Psoas muscle (tissue), 7 donors: ENCODE measurements at regions not wholly inside any gene's neighbourhood (a gene's known extent, or its start where the extent isn't known, plus 50 kb on each side); places are given as distances from the start of the nearest gene placed in this dataset.

Source experiments
- ATAC-seq, 4 donors: fragments of 200-7000 bp; cut with Tn5 transposase; one replicate each; pipeline ENCODE4 v1.9.1; 2020; ENCODE audit warnings: moderate library complexity in 3 of 4, mild to moderate bottlenecking in 2 of 4
- DNase-seq, 2 donors: peaks; one replicate each; pipeline ENCODE4 v3.0.0-alpha.2; 2020
- H3K27ac ChIP-seq: fragments of 200-600 bp; one replicate; pipeline ENCODE4 v1.8.0; 2022
- H3K27me3 ChIP-seq, 3 donors: fragments of 200-600 bp in 1 of 3; one replicate each; pipeline versions ENCODE4 v1.6.1 to v1.8.0; 2013 to 2022; ENCODE audit warnings: low read length in 2 of 3, mild to moderate bottlenecking in 2 of 3, moderate library complexity in 1 of 3; ENCODE audit not compliant: insufficient read depth in 3 of 3
- H3K36me3 ChIP-seq, 2 donors: fragments of 200-600 bp in 1 of 2; one replicate each; pipeline versions ENCODE4 v1.6.1 to v1.8.0; 2013 to 2022; ENCODE audit warnings: low read depth in 1 of 2, mild to moderate bottlenecking in 1 of 2, moderate library complexity in 1 of 2; ENCODE audit not compliant: insufficient read depth in 1 of 2
- H3K4me1 ChIP-seq: fragments of 200-600 bp; one replicate; pipeline ENCODE4 v1.8.0; 2022
- H3K4me3 ChIP-seq: fragments of 200-600 bp; one replicate; pipeline ENCODE4 v1.8.0; 2022; ENCODE audit warnings: mild to moderate bottlenecking
- H3K9me3 ChIP-seq: fragments of 200-600 bp; one replicate; pipeline ENCODE4 v1.8.0; 2022
- CTCF ChIP-seq: fragments of 200-600 bp; IDR thresholded peaks from one replicate; pipeline ENCODE4 v1.8.0; 2022; ENCODE audit warnings: antibody characterized with exemption
- WGBS, 3 donors: extraction: QIAGEN DNeasy Blood & Tissue Kit; methylation state at CpG; one replicate each; pipeline versions ENCODE4 v1.1.6 to v1.1.7; 2013; 5-methylcytosine and 5-hydroxymethylcytosine counted together
- intact Hi-C, 2 donors: fragments of 100-400 bp; cut with DNase I; formaldehyde crosslinking; loops; one replicate each; pipeline versions ENCODE4 v1.11.0 to v1.14.2; 2022
- donor health status: healthy with polysubstance abuse.
- donor health status: DM: no; HTN: no; CAD: no; lungs with moderate emphysema.
- donor health status: Bipolar disorder and iron deficiency.
- donor health status: healthy.
- donor health status: DM: yes; HTN: yes; CAD: no.
- donor health status: DM: no; HTN: no; CAD: no.
- donor health status: DM: yes; HTN: yes; CAD: no.

GRCh38 chr2:6159606-6160005, 467.4 kb downstream of the SOX11 start:
- no peak for DNase-seq
- H3K4me3 ChIP-seq = no peak overlapping the region
- no peaks in the 10 kb centered on the region for H3K27me3 ChIP-seq
- ATAC-seq = no peak
- no peaks in the 10 kb centered on the region for H3K4me1 ChIP-seq
- no peaks in the 10 kb centered on the region for H3K36me3 ChIP-seq
- no peak for TF ChIP-seq CTCF
- no peaks in the 10 kb centered on the region for H3K9me3 ChIP-seq
- intact Hi-C loops = no loop called here
- H3K27ac ChIP-seq = no peak overlapping the region
- WGBS, 3 donors = 44 to 53% (median 49%) methylated on average over 3 of the region's 3 CpGs

GRCh38 chr2:6163932-6164331, 471.7 kb downstream of the SOX11 start:
- intact Hi-C loops = no loop called here

GRCh38 chr2:6164986-6165747, 473.0 kb downstream of the SOX11 start:
- H3K27ac ChIP-seq = no peak overlapping the region
- WGBS, 3 donors = 67 to 70% (median 70%) methylated on average over 11 of the region's 11 CpGs
- TF ChIP-seq CTCF = no peak
- ATAC-seq = no peak
- H3K36me3 ChIP-seq = no peaks in the 10 kb centered on the region
- H3K27me3 ChIP-seq = no peaks in the 10 kb centered on the region
- no peak for DNase-seq
- H3K9me3 ChIP-seq = no peaks in the 10 kb centered on the region
- H3K4me3 ChIP-seq = no peak overlapping the region
- H3K4me1 ChIP-seq = no peaks in the 10 kb centered on the region
- intact Hi-C loops = no loop called here

More at GRCh38 chr2:6163932-6164331, 471.7 kb downstream of the SOX11 start:
- H3K36me3 ChIP-seq = no peaks in the 10 kb centered on the region
- no peak for ATAC-seq
- no peaks in the 10 kb centered on the region for H3K9me3 ChIP-seq
- no peak for DNase-seq
- no peak overlapping the region for H3K4me3 ChIP-seq
- H3K4me1 ChIP-seq = no peaks in the 10 kb centered on the region
- H3K27ac ChIP-seq = no peak overlapping the region
- H3K27me3 ChIP-seq = no peaks in the 10 kb centered on the region
- WGBS, 3 donors = 61 to 73% (median 71%) methylated on average over 7 of the region's 7 CpGs
- TF ChIP-seq CTCF = no peak

GRCh38 chr2:6167592-6168138, 475.5 kb downstream of the SOX11 start:
- TF ChIP-seq CTCF = no peak
- intact Hi-C loops = no loop called here
- ATAC-seq (no peak), DNase-seq (no peak)
- H3K27me3 ChIP-seq = no peaks in the 10 kb centered on the region
- H3K4me1 ChIP-seq = no peaks in the 10 kb centered on the region
- no peak overlapping the region for H3K4me3 ChIP-seq
- 45 to 56% (median 56%) methylated on average over 14 of the region's 14 CpGs for WGBS, 3 donors
- no peak overlapping the region for H3K27ac ChIP-seq
- no peaks in the 10 kb centered on the region for H3K9me3 ChIP-seq
- H3K36me3 ChIP-seq = no peaks in the 10 kb centered on the region

GRCh38 chr2:6168485-6168884, 476.3 kb downstream of the SOX11 start:
- no peaks in the 10 kb centered on the region for H3K4me1 ChIP-seq
- H3K27me3 ChIP-seq = no peaks in the 10 kb centered on the region
- 64 to 80% (median 77%) methylated on average over 1 of the region's 1 CpG for WGBS, 3 donors
- no peak for TF ChIP-seq CTCF
- intact Hi-C loops = no loop called here
- H3K4me3 ChIP-seq = no peak overlapping the region
- H3K36me3 ChIP-seq = no peaks in the 10 kb centered on the region
- DNase-seq (no peak), ATAC-seq (no peak)
- no peak overlapping the region for H3K27ac ChIP-seq
- H3K9me3 ChIP-seq = no peaks in the 10 kb centered on the region
